GM18498 (cell line): ENCODE measurements at regions not wholly inside any gene's neighbourhood (a gene's known extent, or its start where the extent isn't known, plus 50 kb on each side); places are given as distances from the start of the nearest gene placed in this dataset.

Experiments used
- ATAC-seq: cut with Tn5 transposase; IDR thresholded peaks from one replicate; pipeline ENCODE4 v1.9.1; 2021; ENCODE audit warnings: mild to moderate bottlenecking, moderate library complexity; ENCODE audit not compliant: unreplicated experiment

DNA sequence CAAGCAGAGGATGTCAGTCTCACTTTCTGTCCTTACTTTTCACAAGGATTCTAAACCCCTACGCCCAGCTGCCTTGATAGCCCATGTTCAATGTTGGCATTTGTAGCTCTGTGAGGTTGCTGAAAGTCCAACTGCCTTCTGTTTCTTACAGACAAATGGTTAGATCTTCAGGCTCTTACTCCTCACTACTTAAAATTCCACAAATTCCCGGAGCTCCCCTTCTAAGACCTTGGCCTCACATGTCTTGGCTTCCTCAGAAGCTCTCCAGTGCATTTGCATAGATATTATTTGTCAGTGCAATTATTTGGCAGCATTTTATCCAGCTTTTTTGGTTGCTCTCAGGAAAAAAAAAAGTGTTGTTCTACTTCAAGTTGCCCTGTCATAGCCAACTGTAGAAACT is 453.7 kb upstream of the CELF4 start:
- no peak for ATAC-seq

GRCh38 chr18:38010971-38011857 is 445.6 kb upstream of the CELF4 start:
- ATAC-seq, result no peak

GRCh38 chr18:38010037-38010436 is 444.4 kb upstream of the CELF4 start:
- no peak for ATAC-seq

- no peak for ATAC-seq
Observed at GRCh38 chr18:38009320-38009719, 443.7 kb upstream of the CELF4 start.

- no peak for ATAC-seq
Observed at GRCh38 chr18:38007676-38008330, 442.2 kb upstream of the CELF4 start.

DNA sequence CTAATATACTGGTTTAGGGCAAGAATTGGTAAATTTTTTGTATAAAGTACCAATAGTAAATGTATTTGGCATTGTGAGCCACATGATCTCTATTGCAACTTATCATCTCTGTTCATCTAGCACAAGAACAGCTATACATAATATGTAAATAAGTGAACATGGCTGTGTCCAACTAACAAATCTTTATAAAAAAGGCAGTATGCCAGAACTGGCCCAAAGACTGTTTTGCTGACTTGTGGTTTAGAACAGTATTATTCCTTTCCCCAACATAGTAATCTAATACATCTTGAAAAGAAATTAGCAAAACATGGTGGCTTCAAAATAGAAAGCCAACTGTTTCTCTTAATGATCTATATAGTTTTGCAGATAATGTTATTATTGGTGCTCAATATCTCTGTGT is 441.4 kb upstream of the CELF4 start:
- no peak for ATAC-seq

- ATAC-seq, result no peak
Observed at GRCh38 chr18:38006541-38006940, 440.9 kb upstream of the CELF4 start.

DNA sequence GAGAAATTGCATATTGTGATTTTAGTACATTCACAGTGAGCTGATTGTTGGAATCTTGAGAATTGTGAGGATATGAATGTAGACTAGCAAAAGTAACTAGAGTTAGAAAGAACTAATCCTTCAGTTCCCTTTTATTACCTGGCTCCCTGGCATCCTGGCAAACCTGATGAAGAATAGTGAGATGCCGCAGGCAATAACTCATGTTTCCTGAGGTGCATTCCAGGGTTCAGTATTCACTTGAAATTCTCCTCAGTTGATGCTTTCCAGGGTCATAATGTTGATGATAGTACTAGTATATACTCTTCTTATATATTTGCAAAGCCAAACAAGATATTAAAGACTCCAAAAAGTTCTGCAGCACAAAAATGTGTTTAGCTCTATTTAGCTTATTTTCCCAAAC is 432.1 kb upstream of the CELF4 start:
- ATAC-seq, result no peak

DNA sequence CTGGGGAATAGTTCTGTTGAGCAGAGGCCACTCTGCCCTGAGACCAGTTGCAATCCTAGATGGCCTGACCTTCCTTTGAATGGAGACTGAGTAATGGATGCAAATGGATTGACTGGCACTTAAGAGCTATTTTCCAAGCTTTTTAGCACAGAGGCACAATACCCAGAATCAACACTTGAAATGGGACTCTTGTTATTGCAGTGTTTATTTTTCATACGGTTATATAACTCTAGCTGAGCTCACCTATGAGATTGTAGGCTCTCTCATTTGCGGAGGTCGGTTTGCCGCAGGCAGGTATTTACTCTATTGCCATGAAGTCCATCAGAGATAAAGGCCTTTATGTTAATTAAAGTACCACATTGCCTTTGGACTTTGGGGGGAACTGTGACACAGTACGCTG is 422.3 kb upstream of the CELF4 start:
- no peak for ATAC-seq

DNA sequence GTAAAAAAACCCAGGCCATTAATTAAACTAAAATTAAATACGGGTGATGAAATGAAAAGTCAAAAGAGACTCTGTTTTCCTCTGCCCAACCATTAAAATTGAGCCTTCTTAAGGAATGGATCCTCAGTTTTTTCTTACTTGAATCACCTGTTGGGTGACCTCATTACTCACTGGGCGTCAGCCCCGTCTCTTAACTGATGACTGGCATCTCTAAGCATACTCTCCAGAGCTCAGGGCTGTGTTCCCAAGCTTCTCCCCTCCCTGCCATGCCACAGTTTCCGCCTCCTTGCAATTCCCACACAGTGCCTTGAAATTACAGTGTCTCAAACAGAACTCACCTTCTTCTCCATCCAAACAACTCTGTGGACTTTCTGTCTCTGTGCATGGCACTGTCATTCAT is 421.1 kb upstream of the CELF4 start:
- no peak for ATAC-seq

DNA sequence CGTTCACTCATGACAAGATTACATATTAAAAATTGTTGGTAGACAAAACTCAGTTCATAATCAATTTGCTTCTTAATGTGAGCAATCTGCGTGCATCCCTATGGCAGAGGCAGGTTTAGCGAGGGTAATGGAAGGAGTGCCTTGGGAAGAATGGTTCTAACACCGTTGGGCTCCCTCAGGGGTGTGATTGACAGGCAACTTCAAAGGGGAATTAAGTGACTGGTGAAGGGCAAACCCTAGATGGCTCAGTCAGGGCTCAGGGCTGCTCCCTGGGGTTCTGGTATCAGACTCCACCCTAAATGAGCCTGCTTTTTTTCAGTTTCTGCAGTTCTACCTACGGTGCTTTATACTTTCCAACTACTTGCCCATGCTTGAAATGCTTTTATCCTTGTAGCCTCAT is 419.5 kb upstream of the CELF4 start:
- ATAC-seq, result no peak

DNA sequence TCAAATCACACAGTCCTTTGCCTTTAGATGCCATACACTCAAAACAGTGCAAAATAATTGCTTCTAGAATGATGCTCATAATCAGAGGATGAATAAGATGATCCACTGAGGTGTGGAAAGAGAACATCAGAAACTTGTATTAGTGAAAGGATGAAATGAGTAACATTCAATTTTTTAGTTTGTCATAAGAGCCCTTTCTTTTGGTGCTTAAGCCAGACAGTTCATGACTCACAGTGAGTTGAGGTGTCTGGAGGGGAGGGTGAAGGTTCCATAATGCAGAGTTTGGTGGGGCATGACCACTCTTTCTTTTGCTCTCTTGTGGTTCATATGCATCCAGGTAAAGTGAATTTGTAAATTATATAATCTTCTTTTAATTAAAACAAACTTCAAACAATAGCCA is 415.0 kb upstream of the CELF4 start:
- no peak for ATAC-seq

GRCh38 chr18:37975446-37975845 is 409.8 kb upstream of the CELF4 start:
- ATAC-seq, result no peak

GRCh38 chr18:37967261-37967660 is 401.7 kb upstream of the CELF4 start:
- ATAC-seq, result no peak

DNA sequence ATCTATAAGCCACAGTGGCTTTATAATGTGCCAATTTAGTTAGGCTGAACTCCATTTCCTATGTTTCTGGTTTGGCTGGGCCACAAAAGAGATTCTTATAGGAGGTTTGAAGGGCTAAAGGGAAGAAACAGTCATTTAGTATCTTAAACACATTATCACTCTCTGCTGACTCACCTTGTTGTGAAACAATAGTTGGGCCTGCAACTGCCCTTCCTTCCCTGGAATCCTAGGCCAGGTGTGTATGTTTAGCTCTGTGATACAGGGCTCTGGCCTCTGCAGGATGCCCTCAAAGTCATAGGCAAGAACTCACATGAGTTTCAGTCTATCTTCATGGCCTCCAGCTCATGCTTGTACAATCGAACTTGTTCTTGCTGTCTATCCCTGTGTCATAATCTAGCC is 400.0 kb upstream of the CELF4 start:
- no peak for ATAC-seq

DNA sequence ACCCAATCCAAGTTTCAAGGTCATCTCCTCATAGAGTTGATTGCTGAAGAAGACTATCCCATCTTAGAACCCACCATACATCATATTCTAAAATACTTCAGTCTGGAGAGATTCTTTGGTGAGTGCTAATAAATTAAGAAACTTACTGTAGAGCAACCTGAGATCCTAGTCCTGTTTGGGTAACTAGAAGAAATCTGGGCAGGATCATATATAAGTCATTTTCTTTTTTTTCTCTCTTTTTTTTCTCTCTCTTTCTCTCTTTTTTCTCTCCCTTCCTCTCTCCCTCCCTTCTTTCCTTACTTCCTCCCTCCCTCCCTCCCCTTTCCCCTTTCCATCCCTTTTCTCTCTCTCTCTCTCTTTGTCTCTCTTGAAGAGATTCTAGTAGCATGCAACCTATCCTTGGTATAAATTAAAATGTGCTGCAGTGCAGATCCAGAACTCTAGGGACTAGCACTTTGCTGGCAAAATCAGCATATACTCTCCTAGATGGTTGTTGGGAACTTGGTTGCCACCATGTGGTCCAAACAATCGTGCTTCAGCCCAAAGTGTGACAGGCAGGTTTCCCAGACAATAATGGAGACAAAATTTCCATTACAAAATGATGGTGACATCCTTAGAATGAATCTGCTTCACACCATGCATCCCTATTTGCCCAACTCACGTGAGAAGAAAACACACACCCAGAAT is 399.4 kb upstream of the CELF4 start:
- no peak for ATAC-seq

- ATAC-seq, result no peak
Observed at GRCh38 chr18:37963837-37964236, 398.2 kb upstream of the CELF4 start.

GRCh38 chr18:37962316-37962966 is 396.8 kb upstream of the CELF4 start:
- no peak for ATAC-seq

DNA sequence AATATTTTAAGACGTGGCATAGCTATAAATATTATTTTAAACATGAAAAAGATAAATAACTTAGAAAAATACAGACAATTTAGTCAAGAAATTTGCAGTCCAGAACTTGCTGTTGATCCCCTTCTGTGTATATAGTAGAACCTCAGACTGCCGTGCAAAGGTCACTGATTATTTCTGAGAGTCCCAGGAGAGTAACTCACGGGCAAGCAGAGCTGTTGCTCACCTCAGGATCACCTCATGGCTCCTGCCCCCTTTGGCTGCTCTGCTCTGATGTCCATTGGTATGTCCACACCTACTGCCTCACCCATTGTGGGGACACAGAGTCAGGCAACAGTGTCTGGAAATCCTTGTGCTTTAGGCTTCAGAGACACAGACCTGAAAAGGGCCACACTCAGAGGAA is 392.9 kb upstream of the CELF4 start:
- no peak for ATAC-seq

GRCh38 chr18:37956902-37957301 is 391.3 kb upstream of the CELF4 start:
- peak; percentile 48 for ATAC-seq

GRCh38 chr18:37956020-37956419 is 390.4 kb upstream of the CELF4 start:
- ATAC-seq, result no peak
